ENCODE measurements at regions not wholly inside any gene's neighbourhood (a gene's known extent, or its start where the extent isn't known, plus 50 kb on each side); places are given as distances from the start of the nearest gene placed in this dataset.
A peak's percentile ranks its signal among the peaks of the same experiment; 100 is the strongest.
"Not testable (repeated sequence)": the region's sequence is repeated elsewhere in the genome, so short reads cannot be mapped to it uniquely, and the experiment has no call there.

- DNase-seq (ENCODE audit: low spot score) = peak; percentile 68
These were observed 499.9 kb upstream of the AADAT start for GRCh38 chr4:170589597-170590191.

GRCh38 chr4:170581969-170582368 lies 492.2 kb upstream of the AADAT start:
- DNase-seq (ENCODE audit: low spot score) = no peak

- DNase-seq (ENCODE audit: low spot score) = no peak
These were observed 491.6 kb upstream of the AADAT start for GRCh38 chr4:170581322-170581721.

GRCh38 chr4:170580651-170581050 lies 490.9 kb upstream of the AADAT start:
- DNase-seq (ENCODE audit: low spot score) = no peak

GRCh38 chr4:170538821-170539473 lies 449.2 kb upstream of the AADAT start:
- no peak for DNase-seq (ENCODE audit: low spot score)

GRCh38 chr4:170529748-170530722 lies 440.3 kb upstream of the AADAT start:
- DNase-seq (ENCODE audit: low spot score) = no peak

GRCh38 chr4:170526471-170526870 lies 436.7 kb upstream of the AADAT start:
- DNase-seq (ENCODE audit: low spot score) = no peak

- no peak for DNase-seq (ENCODE audit: low spot score)
These were observed 432.7 kb upstream of the AADAT start for GRCh38 chr4:170522427-170522970.

- DNase-seq (ENCODE audit: low spot score) = no peak
These were observed 407.9 kb upstream of the AADAT start for GRCh38 chr4:170497689-170498088.

- DNase-seq (ENCODE audit: low spot score) = peak; percentile 39
These were observed 407.4 kb upstream of the AADAT start for GRCh38 chr4:170497112-170497511.

GRCh38 chr4:170491981-170492380 lies 402.2 kb upstream of the AADAT start:
- no peak for DNase-seq (ENCODE audit: low spot score)

- DNase-seq (ENCODE audit: low spot score) = no peak
These were observed 386.6 kb upstream of the AADAT start for GRCh38 chr4:170476351-170476750.

- DNase-seq (ENCODE audit: low spot score) = no peak
These were observed 375.7 kb upstream of the AADAT start for GRCh38 chr4:170465429-170465828.

GRCh38 chr4:170464614-170465197 lies 374.9 kb upstream of the AADAT start:
- no peak for DNase-seq (ENCODE audit: low spot score)

- no peak for DNase-seq (ENCODE audit: low spot score)
These were observed 357.0 kb upstream of the AADAT start for GRCh38 chr4:170446782-170447181.

- not testable (repeated sequence) for DNase-seq (ENCODE audit: low spot score)
These were observed 351.4 kb upstream of the AADAT start for GRCh38 chr4:170441146-170441545.

- no peak for DNase-seq (ENCODE audit: low spot score)
These were observed 339.2 kb upstream of the AADAT start for GRCh38 chr4:170428929-170429328.

GRCh38 chr4:170425521-170426143 lies 335.9 kb upstream of the AADAT start:
- DNase-seq (ENCODE audit: low spot score) = no peak

GRCh38 chr4:170425040-170425439 lies 335.3 kb upstream of the AADAT start:
- DNase-seq (ENCODE audit: low spot score) = no peak

- no peak for DNase-seq (ENCODE audit: low spot score)
These were observed 333.4 kb upstream of the AADAT start for GRCh38 chr4:170423137-170423536.

- no peak for DNase-seq (ENCODE audit: low spot score)
These were observed 330.5 kb upstream of the AADAT start for GRCh38 chr4:170420255-170420693.

GRCh38 chr4:170414961-170415360 lies 325.2 kb upstream of the AADAT start:
- no peak for DNase-seq (ENCODE audit: low spot score)
